Fibroblast of gingiva (primary cell): ENCODE measurements at regions not wholly inside any gene's neighbourhood (a gene's known extent, or its start where the extent isn't known, plus 50 kb on each side); places are given as distances from the start of the nearest gene placed in this dataset.
"Not testable (repeated sequence)": the region's sequence is repeated elsewhere in the genome, so short reads cannot be mapped to it uniquely, and the experiment has no call there.

Source experiments
- DNase-seq: peaks from one replicate; pipeline ENCODE4 v3.0.0-alpha.2; 2011; ENCODE audit warnings: low read depth

GRCh38 chr7:80292634-80293033, 158.0 kb downstream of the GNAI1 start:
- not testable (repeated sequence) for DNase-seq

GRCh38 chr7:80288175-80289122, 153.8 kb downstream of the GNAI1 start:
- DNase-seq: no peak

- no peak for DNase-seq
Measured at GRCh38 chr7:80287400-80288174, 153.0 kb downstream of the GNAI1 start.

GRCh38 chr7:80286611-80287010, 152.0 kb downstream of the GNAI1 start:
- no peak for DNase-seq

GRCh38 chr7:80284855-80285254, 150.2 kb downstream of the GNAI1 start:
- DNase-seq: peak; percentile 86

- no peak for DNase-seq
Measured at GRCh38 chr7:80279760-80280159, 145.1 kb downstream of the GNAI1 start.

GRCh38 chr7:80278737-80279136, 144.1 kb downstream of the GNAI1 start:
- no peak for DNase-seq

- peak; percentile 22 for DNase-seq
Measured at GRCh38 chr7:80277434-80278427, 143.1 kb downstream of the GNAI1 start.
